ENCODE measurements at regions not wholly inside any gene's neighbourhood (a gene's known extent, or its start where the extent isn't known, plus 50 kb on each side); places are given as distances from the start of the nearest gene placed in this dataset.

- DNase-seq (ENCODE audit: low read depth), result peak; percentile 54
- TF ChIP-seq, protein P1, sequence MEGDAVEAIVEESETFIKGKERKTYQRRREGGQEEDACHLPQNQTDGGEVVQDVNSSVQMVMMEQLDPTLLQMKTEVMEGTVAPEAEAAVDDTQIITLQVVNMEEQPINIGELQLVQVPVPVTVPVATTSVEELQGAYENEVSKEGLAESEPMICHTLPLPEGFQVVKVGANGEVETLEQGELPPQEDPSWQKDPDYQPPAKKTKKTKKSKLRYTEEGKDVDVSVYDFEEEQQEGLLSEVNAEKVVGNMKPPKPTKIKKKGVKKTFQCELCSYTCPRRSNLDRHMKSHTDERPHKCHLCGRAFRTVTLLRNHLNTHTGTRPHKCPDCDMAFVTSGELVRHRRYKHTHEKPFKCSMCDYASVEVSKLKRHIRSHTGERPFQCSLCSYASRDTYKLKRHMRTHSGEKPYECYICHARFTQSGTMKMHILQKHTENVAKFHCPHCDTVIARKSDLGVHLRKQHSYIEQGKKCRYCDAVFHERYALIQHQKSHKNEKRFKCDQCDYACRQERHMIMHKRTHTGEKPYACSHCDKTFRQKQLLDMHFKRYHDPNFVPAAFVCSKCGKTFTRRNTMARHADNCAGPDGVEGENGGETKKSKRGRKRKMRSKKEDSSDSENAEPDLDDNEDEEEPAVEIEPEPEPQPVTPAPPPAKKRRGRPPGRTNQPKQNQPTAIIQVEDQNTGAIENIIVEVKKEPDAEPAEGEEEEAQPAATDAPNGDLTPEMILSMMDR (IDR thresholded peaks at IDR 0.05; ENCODE audit: insufficient read depth, low read length), result no peak
- no peak overlapping the region for H3K4me3 ChIP-seq (ENCODE audit: low read depth, low read length)
Measured at GRCh38 chr4:177699365-177700213, 257.4 kb upstream of the AGA start.

DNA sequence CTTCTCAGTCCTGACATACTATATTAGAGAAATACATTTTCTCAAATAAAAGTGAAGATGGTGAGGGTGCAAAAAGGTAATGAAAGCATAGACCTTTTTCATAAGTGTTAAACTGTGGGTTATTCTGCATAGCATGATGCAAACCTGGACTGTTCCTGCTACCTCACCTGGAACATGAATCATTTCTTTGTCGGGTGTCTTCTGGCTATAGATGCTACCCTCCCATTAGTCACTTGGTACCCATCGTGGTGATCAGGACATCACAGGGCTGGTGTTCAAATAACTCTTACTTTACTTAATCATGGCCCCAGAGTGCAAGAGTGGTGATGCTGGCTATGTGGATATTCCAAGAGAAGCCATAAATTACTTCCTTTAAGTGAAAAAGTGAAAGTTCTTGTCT, 264.7 kb upstream of the AGA start:
- no peak for DNase-seq (ENCODE audit: low read depth)
- TF ChIP-seq, protein P1 (IDR thresholded peaks at IDR 0.05; ENCODE audit: insufficient read depth, low read length), result no peak
- H3K4me3 ChIP-seq (ENCODE audit: low read depth, low read length), result no peak overlapping the region

DNA sequence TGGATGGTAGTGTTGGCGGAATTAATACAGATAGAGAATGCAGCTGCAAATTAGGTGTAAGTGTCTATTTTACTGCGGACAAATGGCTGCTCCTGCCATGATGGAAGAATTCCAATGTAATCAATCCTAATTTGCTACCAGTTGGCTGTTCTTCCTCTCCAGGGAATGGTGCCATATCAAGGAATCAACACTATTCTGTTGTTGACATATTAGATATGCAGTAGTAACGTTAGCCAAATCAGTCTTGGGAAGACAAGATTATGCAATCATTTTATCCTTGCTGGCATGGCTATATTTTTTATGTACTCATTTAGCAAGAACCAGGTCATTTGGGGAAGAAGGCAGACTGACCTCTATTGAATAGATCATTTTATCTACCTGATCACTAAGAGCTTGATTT, 271.2 kb upstream of the AGA start:
- DNase-seq (ENCODE audit: low read depth), result no peak

GRCh38 chr4:177717407-177717806, 275.2 kb upstream of the AGA start:
- TF ChIP-seq, protein P1 (IDR thresholded peaks at IDR 0.05; ENCODE audit: insufficient read depth, low read length), result no peak
- no peak for DNase-seq (ENCODE audit: low read depth)
- H3K4me3 ChIP-seq (ENCODE audit: low read depth, low read length), result no peak overlapping the region

More for the DNA sequence above, 271.2 kb upstream of the AGA start:
- no peak overlapping the region for H3K4me3 ChIP-seq (ENCODE audit: low read depth, low read length)
- TF ChIP-seq, protein P1 (IDR thresholded peaks at IDR 0.05; ENCODE audit: insufficient read depth, low read length), result no peak

DNA sequence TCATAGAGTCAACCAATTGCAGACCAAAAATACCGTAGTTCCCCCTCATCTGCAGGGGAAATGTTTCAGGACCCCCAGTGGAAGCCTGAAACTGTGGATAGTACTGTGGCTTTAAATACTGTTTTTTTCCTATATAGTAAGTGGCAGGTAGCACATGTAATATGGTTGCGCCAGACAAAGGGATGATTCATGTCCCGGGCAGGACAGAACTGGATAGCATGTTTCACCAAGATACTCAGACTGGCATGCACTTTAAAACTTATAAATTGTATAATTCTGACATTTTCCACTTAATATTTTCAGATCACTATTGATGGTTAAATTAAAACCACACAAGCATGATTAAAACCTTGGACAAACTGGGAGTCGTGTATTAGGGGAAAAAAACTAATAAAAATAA, 276.3 kb upstream of the AGA start:
- DNase-seq (ENCODE audit: low read depth), result no peak

DNA sequence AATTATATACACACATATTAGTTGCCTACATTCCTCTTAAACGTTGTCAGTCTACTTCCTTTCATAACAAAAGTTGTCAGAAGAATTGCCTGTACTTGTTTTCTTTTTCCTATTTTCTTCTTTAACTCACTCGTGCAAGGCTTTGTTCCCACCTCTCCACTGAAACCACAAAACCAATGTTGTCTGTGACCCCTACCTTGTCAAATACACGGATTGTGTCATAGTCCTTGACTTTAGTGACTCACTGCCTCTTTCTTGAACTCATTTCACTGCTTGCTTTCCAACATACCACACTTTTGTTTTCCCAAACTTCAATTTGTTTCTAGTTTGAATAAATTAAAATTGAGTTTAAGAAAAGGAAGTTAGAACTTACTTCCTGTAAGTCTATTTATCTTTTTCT, 283.9 kb upstream of the AGA start:
- no peak for DNase-seq (ENCODE audit: low read depth)
- H3K4me3 ChIP-seq (ENCODE audit: low read depth, low read length), result no peak overlapping the region
- TF ChIP-seq, protein P1 (IDR thresholded peaks at IDR 0.05; ENCODE audit: insufficient read depth, low read length), result no peak

More for the DNA sequence above, 276.3 kb upstream of the AGA start:
- TF ChIP-seq, protein P1 (IDR thresholded peaks at IDR 0.05; ENCODE audit: insufficient read depth, low read length), result no peak
- no peak overlapping the region for H3K4me3 ChIP-seq (ENCODE audit: low read depth, low read length)
